Mucosa of stomach (tissue), 1 donor: ENCODE measurements at regions not wholly inside any gene's neighbourhood (a gene's known extent, or its start where the extent isn't known, plus 50 kb on each side); places are given as distances from the start of the nearest gene placed in this dataset.

Experiments
- H3K27me3 ChIP-seq: one replicate; pipeline ENCODE4 v1.7.0; 2013; ENCODE audit warnings: mild to moderate bottlenecking, low read length; ENCODE audit not compliant: control insufficient read depth, insufficient read depth
- H3K36me3 ChIP-seq: one replicate; pipeline ENCODE4 v1.7.0; 2013; ENCODE audit warnings: low read length; ENCODE audit not compliant: control insufficient read depth, insufficient read depth
- H3K4me1 ChIP-seq: one replicate; pipeline ENCODE4 v1.7.0; 2013; ENCODE audit warnings: mild to moderate bottlenecking, low read length; ENCODE audit not compliant: control insufficient read depth, insufficient read depth
- H3K4me3 ChIP-seq: one replicate; pipeline ENCODE4 v1.7.0; 2013; ENCODE audit warnings: low read length
- H3K9ac ChIP-seq: one replicate; pipeline ENCODE4 v1.7.0; 2013; ENCODE audit warnings: mild to moderate bottlenecking, low read length, moderate library complexity
- H3K9me3 ChIP-seq: one replicate; pipeline ENCODE4 v1.7.0; 2013; ENCODE audit warnings: mild to moderate bottlenecking, low read length, moderate library complexity; ENCODE audit not compliant: control insufficient read depth
- donor health status: Pancreatic carcinoma.

- Histone ChIP-seq H3K27me3 (peaks cover 3% of the 10 kb centered on the region), H3K4me3 (no peak overlapping the region), H3K9ac (no peak overlapping the region), H3K36me3 (no peaks in the 10 kb centered on the region), H3K4me1 (no peaks in the 10 kb centered on the region), H3K9me3 (no peaks in the 10 kb centered on the region)
These were observed 370.4 kb downstream of the PREX1 start for GRCh38 chr20:48457193-48458002.

DNA sequence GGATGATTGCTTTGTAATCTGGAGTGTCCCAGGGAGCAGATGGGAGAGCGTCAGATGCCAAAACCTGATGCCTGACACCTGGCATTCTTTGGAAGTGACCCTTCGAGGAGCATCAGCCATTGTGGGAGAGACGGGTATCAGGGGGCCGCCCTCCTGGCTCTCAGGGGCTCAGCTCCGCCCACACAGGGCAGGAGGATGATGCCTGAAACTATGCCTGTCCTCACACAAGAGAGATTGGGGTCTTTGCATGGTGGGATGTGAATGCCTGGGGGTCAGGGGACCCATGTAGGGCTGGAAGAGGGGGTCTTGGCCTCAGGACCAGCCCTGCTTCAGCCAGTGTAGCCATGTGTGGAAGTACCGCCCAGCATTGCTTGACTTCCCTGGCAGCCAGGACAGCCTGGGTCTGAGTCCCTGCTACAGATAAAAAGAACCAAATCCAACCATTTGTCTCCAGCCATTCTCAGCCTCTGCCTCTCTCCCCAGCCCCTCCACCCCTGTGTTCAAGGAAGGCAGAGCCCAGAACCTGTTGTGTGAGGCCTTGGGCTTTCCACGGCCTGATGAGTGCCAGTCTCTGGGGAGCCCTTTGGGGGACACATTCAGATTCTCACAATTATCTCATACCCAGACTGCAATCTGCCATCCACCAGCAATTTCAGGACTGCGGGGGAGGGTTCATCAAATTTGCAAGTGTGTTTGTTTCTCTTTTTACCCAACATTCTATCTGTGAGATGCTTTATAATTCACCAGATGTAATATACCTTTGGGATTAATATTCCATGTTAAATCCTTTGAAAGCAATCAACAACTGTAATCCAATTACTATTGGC is 371.2 kb downstream of the PREX1 start:
- H3K9me3 ChIP-seq = no peaks in the 10 kb centered on the region
- peaks cover 3% of the 10 kb centered on the region for H3K27me3 ChIP-seq
- no peaks in the 10 kb centered on the region for H3K36me3 ChIP-seq
- H3K4me3 ChIP-seq = no peak overlapping the region
- no peaks in the 10 kb centered on the region for H3K4me1 ChIP-seq
- H3K9ac ChIP-seq = no peak overlapping the region

DNA sequence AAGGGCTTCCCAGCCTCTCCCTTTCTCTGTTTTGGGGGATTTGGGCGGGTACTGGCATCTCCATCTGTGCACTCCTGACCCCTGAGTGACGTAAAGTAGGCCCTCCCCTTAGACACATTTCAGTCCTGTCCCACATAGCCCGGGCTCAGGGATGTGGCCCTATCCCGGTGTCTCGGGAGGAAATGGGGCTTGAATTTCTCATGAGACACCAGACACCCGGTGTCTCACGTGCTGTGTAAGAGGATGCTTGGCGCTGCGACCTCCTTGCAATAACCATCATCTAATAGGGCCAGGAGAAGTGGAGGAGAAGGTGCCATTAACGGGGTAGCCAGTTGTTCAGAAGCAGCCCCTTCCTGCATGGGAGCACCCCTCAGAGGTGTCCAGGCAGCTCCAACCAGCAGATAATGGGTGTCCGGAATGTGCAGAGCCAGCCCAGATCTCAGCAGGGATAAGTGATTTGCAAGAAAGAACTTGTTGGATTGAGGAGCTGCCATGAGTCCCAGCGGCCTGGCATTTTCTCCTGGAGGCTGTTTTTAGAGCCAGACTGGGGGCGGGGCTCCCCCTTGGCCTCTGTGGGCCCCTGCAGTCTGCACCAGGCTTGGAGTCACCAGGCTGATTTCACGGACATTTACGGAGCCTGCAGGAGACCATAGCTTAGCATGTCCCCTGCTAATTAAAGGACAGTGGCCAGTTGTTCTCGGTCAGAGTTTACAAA is 372.0 kb downstream of the PREX1 start:
- peaks cover 3% of the 10 kb centered on the region for H3K27me3 ChIP-seq
- no peaks in the 10 kb centered on the region for H3K36me3 ChIP-seq
- no peaks in the 10 kb centered on the region for H3K4me1 ChIP-seq
- no peak overlapping the region for H3K9ac ChIP-seq
- no peak overlapping the region for H3K4me3 ChIP-seq
- H3K9me3 ChIP-seq = no peaks in the 10 kb centered on the region

DNA sequence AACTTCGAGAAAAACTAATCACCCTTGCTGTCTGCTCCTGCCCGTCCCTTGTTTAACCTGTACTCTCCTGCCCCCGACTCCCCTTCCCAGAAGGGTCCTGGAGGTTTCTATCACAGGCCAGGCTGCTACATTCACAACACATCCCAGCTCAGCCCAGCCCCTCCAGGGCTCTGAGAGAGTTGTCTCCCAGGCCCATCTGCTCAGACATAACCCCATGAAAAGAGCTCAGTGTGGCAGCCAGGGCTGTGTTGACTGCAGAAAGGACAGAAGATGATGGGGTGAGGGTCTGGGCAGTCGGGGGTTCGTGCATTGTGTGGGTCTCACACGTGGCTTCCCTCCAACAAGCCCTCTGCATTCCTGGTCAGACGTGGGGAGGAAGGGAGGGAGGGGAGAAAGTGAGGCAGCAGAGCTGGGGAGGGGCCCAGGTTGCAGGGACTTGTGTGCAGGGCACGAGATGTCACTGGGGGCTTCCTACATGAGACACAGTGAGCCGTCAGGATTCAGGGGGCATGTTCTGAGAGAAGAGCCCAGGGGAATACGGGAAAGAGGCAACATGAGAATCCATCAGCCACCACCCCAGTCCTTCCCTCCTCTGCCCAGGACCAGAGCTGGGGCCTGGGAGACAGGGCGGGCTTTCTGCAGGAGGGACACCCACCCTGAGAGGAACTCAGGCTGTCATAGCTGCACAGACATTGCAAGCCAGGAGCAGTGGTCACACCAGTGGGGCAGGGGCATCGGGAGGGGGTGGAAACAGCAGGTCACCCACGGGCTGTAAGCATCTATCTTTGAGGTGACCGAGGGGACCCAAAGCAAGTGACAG is 372.9 kb downstream of the PREX1 start:
- H3K36me3 ChIP-seq = no peaks in the 10 kb centered on the region
- H3K27me3 ChIP-seq = peaks cover 3% of the 10 kb centered on the region
- no peaks in the 10 kb centered on the region for H3K9me3 ChIP-seq
- H3K9ac ChIP-seq = no peak overlapping the region
- no peak overlapping the region for H3K4me3 ChIP-seq
- no peaks in the 10 kb centered on the region for H3K4me1 ChIP-seq

DNA sequence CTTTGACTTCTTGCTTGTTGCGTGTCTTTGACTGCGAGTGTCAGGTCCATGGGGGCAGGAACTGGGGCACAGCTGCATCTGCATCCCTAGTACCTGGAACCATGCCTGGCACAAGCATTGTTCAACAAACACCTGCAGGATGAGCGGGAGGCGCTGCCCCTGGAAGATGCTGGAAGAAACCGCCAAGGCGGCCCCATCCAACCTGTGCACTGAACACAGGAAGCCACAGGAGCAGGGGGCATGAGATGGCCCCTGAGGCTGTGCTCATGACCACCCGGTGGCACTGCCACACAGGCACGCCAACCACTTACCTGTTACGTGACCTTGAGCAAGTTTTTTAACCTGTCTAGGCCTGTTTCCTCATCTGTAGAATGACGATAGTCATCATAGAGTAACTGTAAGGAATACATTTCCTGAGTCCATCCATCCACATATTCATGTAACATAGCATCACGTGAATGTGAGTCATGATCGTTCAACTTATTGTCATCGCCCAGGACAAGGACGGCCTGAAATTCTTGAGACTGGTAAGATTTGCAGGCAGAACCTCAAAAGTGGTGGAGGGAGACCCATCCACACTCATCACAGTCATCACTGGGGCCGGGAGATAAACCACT is 374.2 kb downstream of the PREX1 start:
- H3K4me1 ChIP-seq = no peaks in the 10 kb centered on the region
- H3K36me3 ChIP-seq = no peaks in the 10 kb centered on the region
- H3K9ac ChIP-seq = no peak overlapping the region
- peaks cover 3% of the 10 kb centered on the region for H3K27me3 ChIP-seq
- H3K9me3 ChIP-seq = no peaks in the 10 kb centered on the region
- no peak overlapping the region for H3K4me3 ChIP-seq

DNA sequence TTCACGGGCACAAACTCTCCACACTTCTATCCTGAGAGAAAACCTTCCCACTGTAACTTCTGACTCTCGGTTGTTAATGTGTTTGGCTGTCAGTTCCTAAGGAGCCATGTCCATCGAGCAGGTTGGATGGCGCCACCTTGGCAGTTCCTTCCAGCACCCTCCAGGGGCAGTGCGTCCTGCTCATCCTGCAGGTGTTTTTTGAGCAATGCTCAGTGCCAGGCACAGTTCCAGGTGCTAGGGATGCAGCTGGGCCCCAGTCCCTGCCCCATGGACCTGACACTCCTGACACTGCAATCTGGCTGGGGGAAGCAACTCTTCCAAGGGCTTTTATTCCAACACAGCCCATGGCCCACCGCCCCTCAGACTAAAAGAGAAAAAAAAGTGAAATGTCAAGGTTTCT is 376.4 kb downstream of the PREX1 start:
- peaks cover 3% of the 10 kb centered on the region for H3K27me3 ChIP-seq
- H3K4me3 ChIP-seq = no peak overlapping the region
- H3K9me3 ChIP-seq = no peaks in the 10 kb centered on the region
- H3K4me1 ChIP-seq = no peaks in the 10 kb centered on the region
- H3K9ac ChIP-seq = no peak overlapping the region
- no peaks in the 10 kb centered on the region for H3K36me3 ChIP-seq

- Histone ChIP-seq H3K4me1 (no peaks in the 10 kb centered on the region), H3K36me3 (no peaks in the 10 kb centered on the region), H3K9ac (no peak overlapping the region), H3K9me3 (no peaks in the 10 kb centered on the region), H3K27me3 (no peaks in the 10 kb centered on the region), H3K4me3 (no peak overlapping the region)
These were observed 378.9 kb downstream of the PREX1 start for GRCh38 chr20:48448666-48449600.

DNA sequence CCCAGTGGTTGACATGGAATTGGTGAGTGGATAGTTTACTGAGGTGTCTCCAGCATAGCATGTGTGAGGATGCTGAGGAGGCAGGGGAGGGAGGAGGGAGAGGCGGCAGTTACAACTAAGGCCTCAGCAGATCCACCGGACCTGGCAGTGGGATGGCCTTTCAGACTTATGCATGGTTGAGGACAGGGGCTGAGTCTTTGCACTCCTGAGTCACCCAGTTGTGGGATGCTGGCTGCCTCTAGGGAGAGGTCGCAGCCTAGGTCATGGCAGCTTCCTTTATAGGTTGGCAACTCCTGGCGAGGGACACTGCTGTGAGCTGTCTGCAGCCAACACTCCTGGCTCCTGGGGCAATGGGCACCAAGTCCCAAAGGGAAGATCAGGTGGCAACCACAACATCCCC is 380.3 kb downstream of the PREX1 start:
- Histone ChIP-seq H3K36me3 (no peaks in the 10 kb centered on the region), H3K27me3 (no peaks in the 10 kb centered on the region), H3K9me3 (no peaks in the 10 kb centered on the region)

DNA sequence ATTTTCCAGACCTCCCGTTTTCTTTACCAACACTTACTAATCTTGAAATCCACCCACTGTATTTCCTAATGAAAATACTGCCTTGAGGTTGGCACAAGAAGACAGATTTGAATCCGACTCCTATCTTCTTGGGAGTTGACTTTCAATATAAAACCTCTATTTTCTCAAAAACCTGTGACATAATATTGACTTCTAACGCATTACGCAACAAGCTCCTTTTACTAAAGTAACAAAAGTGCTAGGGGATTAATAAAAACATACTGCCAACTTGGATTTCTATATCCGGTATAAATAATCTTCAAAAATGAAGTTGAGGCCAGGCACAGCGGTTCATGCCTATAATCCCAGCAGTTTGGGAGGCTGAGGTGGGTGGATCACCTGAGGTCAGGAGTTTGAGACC is 382.0 kb downstream of the PREX1 start:
- Histone ChIP-seq H3K9me3 (no peaks in the 10 kb centered on the region), H3K4me3 (no peak overlapping the region), H3K9ac (no peak overlapping the region), H3K4me1 (no peaks in the 10 kb centered on the region), H3K27me3 (no peaks in the 10 kb centered on the region), H3K36me3 (no peaks in the 10 kb centered on the region)

More for the DNA sequence above, 380.3 kb downstream of the PREX1 start:
- Histone ChIP-seq H3K4me3 (no peak overlapping the region), H3K9ac (no peak overlapping the region), H3K4me1 (no peaks in the 10 kb centered on the region)

DNA sequence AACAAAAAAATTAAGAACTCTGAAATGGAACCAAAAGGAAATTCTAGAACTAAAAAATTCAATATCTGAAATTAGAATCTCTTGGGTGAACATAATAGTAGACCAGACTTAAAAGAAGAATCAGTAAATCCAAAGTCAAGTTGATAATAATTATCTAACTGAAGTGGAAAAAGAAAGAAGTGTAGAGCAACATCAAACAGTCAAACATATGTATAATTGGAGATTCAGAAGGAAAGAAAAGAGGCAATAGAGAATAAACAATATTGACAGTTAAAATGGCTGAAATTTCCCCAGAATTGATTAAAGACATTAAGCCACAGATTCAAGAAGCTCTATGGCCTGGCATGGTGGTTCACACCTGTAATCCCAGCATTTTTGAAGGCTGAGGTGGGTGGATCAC is 383.6 kb downstream of the PREX1 start:
- H3K27me3 ChIP-seq = peaks cover 4% of the 10 kb centered on the region
- no peak overlapping the region for H3K4me3 ChIP-seq
- H3K9me3 ChIP-seq = no peaks in the 10 kb centered on the region
- H3K36me3 ChIP-seq = no peaks in the 10 kb centered on the region
- H3K9ac ChIP-seq = no peak overlapping the region
- H3K4me1 ChIP-seq = no peaks in the 10 kb centered on the region
